PC-3 (cell line): ENCODE measurements at regions not wholly inside any gene's neighbourhood (a gene's known extent, or its start where the extent isn't known, plus 50 kb on each side); places are given as distances from the start of the nearest gene placed in this dataset.
A peak's percentile ranks its signal among the peaks of the same experiment; 100 is the strongest.

Experiments
- ATAC-seq: fragments of 200-7000 bp; cut with Tn5 transposase; 2 replicates; pipeline ENCODE4 v1.9.1; 2020; ENCODE audit warnings: mild to moderate bottlenecking, moderate library complexity
- BruUV-seq: library from RNA; stranded (reverse); fragments of 400-500 nt; replicated peaks from 2 replicates; lab custom pipeline; 2021; lab: Mats Ljungman, UMichigan
- CTCF ChIA-PET: fragments of 300-600 bp; sonication (Branson Sonifier 250); formaldehyde crosslinking; loops from one replicate; lab custom pipeline; 2022; ENCODE audit warnings: antibody characterized with exemption; lab: Charles Lee
- POLR2A ChIA-PET: fragments of 300-600 bp; sonication (Branson Sonifier 250); formaldehyde crosslinking; loops from one replicate; lab custom pipeline; 2022; ENCODE audit warnings: antibody characterized with exemption; ENCODE audit not compliant: unreplicated experiment; lab: Charles Lee
- DNase-seq: peaks from one replicate; pipeline ENCODE4 v3.0.0-alpha.2; 2015
- H2AFZ ChIP-seq: fragments of 300-600 bp; sonication (generic); 2 replicates; pipeline ENCODE4 v1.6.0; 2016; ENCODE audit warnings: antibody characterized with exemption, low read length
- H3F3A ChIP-seq: fragments of 300-600 bp; sonication (generic); one replicate; pipeline ENCODE4 v1.6.0; 2017; ENCODE audit warnings: antibody characterized with exemption, low read length, control low read depth, mild to moderate bottlenecking; ENCODE audit not compliant: unreplicated experiment
- H3K27ac ChIP-seq: fragments of 300-600 bp; sonication (generic); 2 replicates; pipeline ENCODE4 v1.5.1; 2016; ENCODE audit warnings: mild to moderate bottlenecking, low read length
- H3K27me3 ChIP-seq: fragments of 300-600 bp; sonication (generic); 2 replicates; pipeline ENCODE4 v1.6.1; 2016; ENCODE audit warnings: low read length, mixed read lengths
- H3K36me3 ChIP-seq: fragments of 300-600 bp; sonication (generic); 2 replicates; pipeline ENCODE4 v1.6.1; 2016; ENCODE audit warnings: low read depth, mixed run types, low read length, mixed read lengths
- H3K4me1 ChIP-seq: fragments of 300-600 bp; sonication (generic); 2 replicates; pipeline ENCODE4 v1.5.1; 2016; ENCODE audit warnings: low read length; ENCODE audit not compliant: insufficient read depth
- H3K4me2 ChIP-seq: fragments of 300-600 bp; sonication (generic); 2 replicates; pipeline ENCODE4 v1.6.0; 2016; ENCODE audit warnings: low read length
- H3K4me3 ChIP-seq: fragments of 300-600 bp; sonication (generic); 2 replicates; pipeline ENCODE4 v1.5.1; 2016; ENCODE audit warnings: mild to moderate bottlenecking, low read length, mixed read lengths
- H3K79me2 ChIP-seq: fragments of 300-600 bp; sonication (generic); 2 replicates; pipeline ENCODE4 v1.6.1; 2017; ENCODE audit warnings: low read length, mixed read lengths
- H3K9ac ChIP-seq: fragments of 300-600 bp; sonication (generic); 2 replicates; pipeline ENCODE4 v1.6.0; 2016; ENCODE audit warnings: mild to moderate bottlenecking, low read length
- H3K9me2 ChIP-seq: fragments of 300-600 bp; sonication (generic); replicated peaks from 2 replicates; pipeline ENCODE4 v1.6.1; 2016; ENCODE audit warnings: mixed run types, low read length, mixed read lengths
- H3K9me3 ChIP-seq: fragments of 300-600 bp; sonication (generic); 2 replicates; pipeline ENCODE4 v1.6.1; 2016; ENCODE audit warnings: low read length, mixed read lengths
- H4K20me1 ChIP-seq: fragments of 300-600 bp; sonication (generic); 2 replicates; pipeline ENCODE4 v1.6.1; 2016; ENCODE audit warnings: low read length, mixed read lengths
- EZH2 ChIP-seq: fragments of 300-600 bp; sonication (generic); IDR thresholded peaks from one replicate; pipeline ENCODE4 v1.6.1; 2017; ENCODE audit warnings: antibody characterized with exemption, mild to moderate bottlenecking, low read length; ENCODE audit not compliant: unreplicated experiment
- EZH2phosphoT487 ChIP-seq: fragments of 300-600 bp; sonication (generic); IDR thresholded peaks from 2 replicates; pipeline ENCODE4 v1.6.1; 2018; ENCODE audit warnings: mild to moderate bottlenecking, antibody characterized with exemption, low read length, borderline replicate concordance
- intact Hi-C: fragments of 100-400 bp; cut with micrococcal nuclease; formaldehyde crosslinking; loops from 2 replicates; pipeline ENCODE4 v1.9.0; 2023
- TF ChIP-seq, protein P1 (sequence below): fragments of 300-600 bp; sonication (generic); conservative IDR thresholded peaks from 2 replicates; pipeline ENCODE4 v1.5.1; 2017; ENCODE audit warnings: antibody characterized with exemption, low read depth, mild to moderate bottlenecking, low read length

DNA sequence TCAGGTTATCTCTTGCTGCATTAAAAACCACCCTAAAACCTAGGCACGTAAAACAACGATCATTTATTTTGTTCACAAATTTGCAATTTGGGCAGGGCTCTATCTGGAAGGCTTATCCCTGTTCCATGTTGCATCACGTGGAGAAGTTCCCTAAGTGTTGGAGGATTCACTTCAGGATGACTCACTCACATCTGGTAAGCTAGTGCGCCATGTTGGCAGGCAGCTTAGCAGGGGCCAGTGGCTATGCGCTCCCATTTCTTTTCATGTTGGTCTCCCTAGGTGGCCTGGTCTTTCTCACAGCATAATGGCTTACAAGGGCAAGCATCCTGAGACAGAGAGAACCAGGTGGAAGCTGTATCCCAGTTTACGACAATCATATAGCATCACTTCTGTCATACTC, 226.8 kb downstream of the BLID start:
- no peaks in the 10 kb centered on the region for H3K27me3 ChIP-seq
- peak overlapping the region; percentile 89 for H3K27ac ChIP-seq
- no peaks in the 10 kb centered on the region for H3K79me2 ChIP-seq
- no peaks in the 10 kb centered on the region for H3K9me2 ChIP-seq
- no peak overlapping the region for H3K4me3 ChIP-seq
- H3K4me1 ChIP-seq: peaks cover 38% of the 10 kb centered on the region
- peaks cover 8% of the 10 kb centered on the region for H3F3A ChIP-seq
- no TSS peak for BruUV-seq
- no peaks in the 10 kb centered on the region for H3K9me3 ChIP-seq
- DNase-seq (no peak), ATAC-seq (no peak)
- ChIA-PET CTCF (interaction anchor here (0.6 kb wide), 1 partner anchor 60 kb away, joined by 3 read pairs; no protein-coding TSS in a partner anchor), POLR2A (no interaction called here)
- H3K36me3 ChIP-seq: no peaks in the 10 kb centered on the region
- H3K9ac ChIP-seq: no peak overlapping the region
- peak overlapping the region; percentile 70 for H3K4me2 ChIP-seq
- no peaks in the 10 kb centered on the region for H4K20me1 ChIP-seq
- H2AFZ ChIP-seq: no peak overlapping the region
- TF ChIP-seq EZH2phosphoT487: no peak
- TF ChIP-seq, protein P1, sequence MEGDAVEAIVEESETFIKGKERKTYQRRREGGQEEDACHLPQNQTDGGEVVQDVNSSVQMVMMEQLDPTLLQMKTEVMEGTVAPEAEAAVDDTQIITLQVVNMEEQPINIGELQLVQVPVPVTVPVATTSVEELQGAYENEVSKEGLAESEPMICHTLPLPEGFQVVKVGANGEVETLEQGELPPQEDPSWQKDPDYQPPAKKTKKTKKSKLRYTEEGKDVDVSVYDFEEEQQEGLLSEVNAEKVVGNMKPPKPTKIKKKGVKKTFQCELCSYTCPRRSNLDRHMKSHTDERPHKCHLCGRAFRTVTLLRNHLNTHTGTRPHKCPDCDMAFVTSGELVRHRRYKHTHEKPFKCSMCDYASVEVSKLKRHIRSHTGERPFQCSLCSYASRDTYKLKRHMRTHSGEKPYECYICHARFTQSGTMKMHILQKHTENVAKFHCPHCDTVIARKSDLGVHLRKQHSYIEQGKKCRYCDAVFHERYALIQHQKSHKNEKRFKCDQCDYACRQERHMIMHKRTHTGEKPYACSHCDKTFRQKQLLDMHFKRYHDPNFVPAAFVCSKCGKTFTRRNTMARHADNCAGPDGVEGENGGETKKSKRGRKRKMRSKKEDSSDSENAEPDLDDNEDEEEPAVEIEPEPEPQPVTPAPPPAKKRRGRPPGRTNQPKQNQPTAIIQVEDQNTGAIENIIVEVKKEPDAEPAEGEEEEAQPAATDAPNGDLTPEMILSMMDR: no peak
- no peak for TF ChIP-seq EZH2
- intact Hi-C loops: no loop called here

DNA sequence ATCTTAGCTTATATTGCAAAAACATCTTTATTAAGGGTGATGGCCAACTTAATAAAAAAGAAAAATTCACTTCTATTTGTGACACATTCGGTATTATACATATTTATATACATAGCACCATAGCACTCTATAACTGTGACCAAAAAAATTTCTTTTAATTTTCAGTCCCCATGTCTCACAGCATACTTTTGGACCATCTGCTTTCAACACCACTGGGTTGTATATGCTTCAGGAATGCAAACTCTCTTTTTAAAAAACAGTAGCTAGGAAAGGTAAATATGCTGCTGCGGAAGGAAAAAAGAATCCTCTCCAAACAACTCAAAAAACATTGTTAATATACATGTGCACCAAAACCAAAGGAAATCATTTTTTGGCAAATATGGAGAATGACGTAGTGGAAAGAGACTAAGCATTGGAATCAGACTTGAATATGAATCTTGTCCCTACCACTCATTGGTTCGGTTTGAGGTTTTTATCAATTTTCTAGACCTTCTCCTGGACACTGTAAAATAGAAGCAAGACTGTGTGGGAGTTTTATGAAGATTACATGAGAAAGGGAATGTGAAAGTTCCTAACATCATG, 227.9 kb downstream of the BLID start:
- CTCF ChIA-PET: no interaction called here
- no TSS peak for BruUV-seq
- POLR2A ChIA-PET: no interaction called here

DNA sequence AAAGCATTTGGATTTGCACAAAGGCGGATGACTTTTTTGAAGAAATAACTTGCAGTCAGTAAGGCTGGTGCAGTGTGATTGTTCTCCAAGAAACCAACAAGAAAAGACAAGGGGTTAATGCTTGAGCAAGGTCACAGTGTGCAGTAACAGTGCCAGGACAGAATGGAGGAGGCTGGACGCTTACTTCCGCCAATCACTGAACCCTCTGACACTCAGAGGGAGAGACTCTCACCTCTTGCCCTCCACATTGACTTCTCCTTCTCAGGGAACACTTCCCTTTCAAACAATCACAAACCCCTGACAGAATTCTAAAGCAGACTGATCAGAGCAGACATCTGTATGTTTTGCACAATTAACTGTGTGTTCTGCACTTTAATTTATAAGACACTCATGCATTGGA, 228.4 kb downstream of the BLID start:
- peaks cover 8% of the 10 kb centered on the region for H3F3A ChIP-seq
- H3K27me3 ChIP-seq: no peaks in the 10 kb centered on the region
- H2AFZ ChIP-seq: no peak overlapping the region
- H3K27ac ChIP-seq: no peak overlapping the region
- H3K4me3 ChIP-seq: no peak overlapping the region
- H3K36me3 ChIP-seq: no peaks in the 10 kb centered on the region
- DNase-seq (no peak), ATAC-seq (no peak)
- H3K4me2 ChIP-seq: no peak overlapping the region
- no peak for TF ChIP-seq EZH2phosphoT487
- no peak for TF ChIP-seq EZH2
- TF ChIP-seq, protein P1: no peak
- intact Hi-C loops: no loop called here
- CTCF ChIA-PET: no interaction called here
- H4K20me1 ChIP-seq: no peaks in the 10 kb centered on the region
- BruUV-seq: no TSS peak
- no peaks in the 10 kb centered on the region for H3K79me2 ChIP-seq
- H3K9ac ChIP-seq: no peak overlapping the region
- H3K9me2 ChIP-seq: no peaks in the 10 kb centered on the region
- POLR2A ChIA-PET: no interaction called here
- peaks cover 33% of the 10 kb centered on the region for H3K4me1 ChIP-seq
- no peaks in the 10 kb centered on the region for H3K9me3 ChIP-seq

More for the DNA sequence above, 227.9 kb downstream of the BLID start:
- Histone ChIP-seq H3K4me3 (no peak overlapping the region), H4K20me1 (no peaks in the 10 kb centered on the region), H3K9ac (no peak overlapping the region), H2AFZ (no peak overlapping the region), H3F3A (peaks cover 8% of the 10 kb centered on the region), H3K4me1 (peaks cover 38% of the 10 kb centered on the region), H3K4me2 (no peak overlapping the region), H3K9me3 (no peaks in the 10 kb centered on the region), H3K27ac (no peak overlapping the region), H3K36me3 (no peaks in the 10 kb centered on the region), H3K9me2 (no peaks in the 10 kb centered on the region), H3K79me2 (no peaks in the 10 kb centered on the region), H3K27me3 (no peaks in the 10 kb centered on the region)
- DNase-seq (no peak), ATAC-seq (no peak)
- TF ChIP-seq, protein P1: no peak
- TF ChIP-seq EZH2 (no peak), EZH2phosphoT487 (no peak)
- intact Hi-C loops: no loop called here
